Neural cell (in vitro differentiated cells): ENCODE measurements at regions not wholly inside any gene's neighbourhood (a gene's known extent, or its start where the extent isn't known, plus 50 kb on each side); places are given as distances from the start of the nearest gene placed in this dataset.

ENCODE experiments used
- H2AFZ ChIP-seq: fragments of 200-600, 300-800 bp; sonication (generic), shearing (Covaris generic); 2 replicates; pipeline ENCODE4 v1.6.0; 2014; ENCODE audit warnings: low read depth, mild to moderate bottlenecking, antibody characterized with exemption, low read length, moderate library complexity
- H3F3A ChIP-seq: fragments of 200-600 bp; shearing (Covaris generic); 2 replicates; pipeline ENCODE4 v1.6.1; 2016; ENCODE audit warnings: mild to moderate bottlenecking, moderate library complexity, mixed read lengths, antibody characterized with exemption, low read length; ENCODE audit not compliant: insufficient read depth, poor library complexity, severe bottlenecking
- H3K27ac ChIP-seq: fragments of 200-600, 300-800 bp; sonication (generic), shearing (Covaris generic); 2 replicates; pipeline ENCODE4 v1.5.1; 2014; ENCODE audit warnings: mild to moderate bottlenecking, low read length, moderate library complexity
- H3K27me3 ChIP-seq: fragments of 300-800, 200-600 bp; sonication (generic), shearing (Covaris generic); 2 replicates; pipeline ENCODE4 v1.6.0; 2014; ENCODE audit warnings: mild to moderate bottlenecking, low read depth, low read length, moderate library complexity; ENCODE audit not compliant: insufficient read depth
- H3K36me3 ChIP-seq: fragments of 300-800, 200-600 bp; sonication (generic), shearing (Covaris generic); 2 replicates; pipeline ENCODE4 v1.5.1; 2014; ENCODE audit warnings: mild to moderate bottlenecking, antibody characterized with exemption, low read length, moderate library complexity; ENCODE audit not compliant: insufficient read depth
- H3K4me2 ChIP-seq: fragments of 300-800, 200-600 bp; sonication (generic), shearing (Covaris generic); 2 replicates; pipeline ENCODE4 v1.6.0; 2014; ENCODE audit warnings: mild to moderate bottlenecking, low read length
- H3K4me3 ChIP-seq: fragments of 300-800, 200-600 bp; sonication (generic), shearing (Covaris generic); 2 replicates; pipeline ENCODE4 v1.5.1; 2014; ENCODE audit warnings: mild to moderate bottlenecking, low read length, moderate library complexity
- H3K79me2 ChIP-seq: fragments of 200-600 bp; shearing (Covaris generic); replicated peaks from 2 replicates; pipeline ENCODE4 v1.6.0; 2014; ENCODE audit warnings: mild to moderate bottlenecking, low read length, moderate library complexity; ENCODE audit not compliant: insufficient read depth
- H3K9ac ChIP-seq: fragments of 300-800, 200-600 bp; sonication (generic), shearing (Covaris generic); 2 replicates; pipeline ENCODE4 v1.6.1; 2016; ENCODE audit warnings: mild to moderate bottlenecking, low read length, mixed read lengths
- H3K9me2 ChIP-seq: fragments of 200-600 bp; shearing (Covaris generic); 2 replicates; pipeline ENCODE4 v1.6.1; 2016; ENCODE audit warnings: mild to moderate bottlenecking, low read length, mixed read lengths; ENCODE audit not compliant: insufficient read depth
- H3K9me3 ChIP-seq: fragments of 200-600, 300-800 bp; sonication (generic), shearing (Covaris generic); 2 replicates; pipeline ENCODE4 v1.6.1; 2016; ENCODE audit warnings: mild to moderate bottlenecking, mixed run types, low read length, moderate library complexity, mixed read lengths
- H4K20me1 ChIP-seq: fragments of 200-600 bp; shearing (Covaris generic); 2 replicates; pipeline ENCODE4 v1.6.1; 2016; ENCODE audit warnings: mild to moderate bottlenecking, mixed run types; ENCODE audit not compliant: insufficient read depth
- CTCF ChIP-seq: fragments of 450-650 bp; IDR thresholded peaks from 2 replicates; pipeline ENCODE4 v1.5.1; 2014; ENCODE audit warnings: antibody characterized with exemption, mild to moderate bottlenecking, moderate library complexity; ENCODE audit not compliant: poor library complexity, severe bottlenecking
- EP300 ChIP-seq: fragments of 450-650 bp; conservative IDR thresholded peaks from 2 replicates; pipeline ENCODE4 v1.6.1; 2014; ENCODE audit warnings: antibody characterized with exemption, mild to moderate bottlenecking, moderate library complexity; ENCODE audit not compliant: poor library complexity, severe bottlenecking
- EZH2 ChIP-seq: fragments of 200-600, 300-800 bp; shearing (Covaris generic), sonication (generic); IDR thresholded peaks from 2 replicates; pipeline ENCODE4 v1.6.1; 2014; ENCODE audit warnings: antibody characterized with exemption, low read length, borderline replicate concordance, mild to moderate bottlenecking; ENCODE audit not compliant: insufficient read depth, poor library complexity, severe bottlenecking
- MXI1 ChIP-seq: fragments of 450-650 bp; conservative IDR thresholded peaks from 2 replicates; pipeline ENCODE4 v1.6.1; 2014; ENCODE audit warnings: antibody characterized with exemption, mild to moderate bottlenecking; ENCODE audit not compliant: poor library complexity, severe bottlenecking
- POLR2AphosphoS5 ChIP-seq: IDR thresholded peaks from 2 replicates; pipeline ENCODE4 v1.6.1; 2012
- RAD21 ChIP-seq: fragments of 450-650 bp; conservative IDR thresholded peaks from 2 replicates; pipeline ENCODE4 v1.6.1; 2014; ENCODE audit warnings: antibody characterized with exemption, mild to moderate bottlenecking, moderate library complexity
- REST ChIP-seq: IDR thresholded peaks from 2 replicates; pipeline ENCODE4 v1.6.1; 2012; ENCODE audit warnings: borderline replicate concordance
- SMC3 ChIP-seq: fragments of 450-650 bp; conservative IDR thresholded peaks from 2 replicates; pipeline ENCODE4 v1.6.1; 2014; ENCODE audit warnings: antibody characterized with exemption, mild to moderate bottlenecking, moderate library complexity; ENCODE audit not compliant: poor library complexity
- TAF1 ChIP-seq: IDR thresholded peaks from 2 replicates; pipeline ENCODE4 v1.6.1; 2012; ENCODE audit warnings: low read depth

- no peak for TF ChIP-seq SMC3
- TF ChIP-seq EP300: no peak
- TF ChIP-seq EZH2: no peak
- TF ChIP-seq POLR2AphosphoS5: no peak
- no peak for TF ChIP-seq MXI1
- no peak for TF ChIP-seq CTCF
- TF ChIP-seq REST: no peak
- TF ChIP-seq TAF1: no peak
- no peak for TF ChIP-seq RAD21
- no peaks in the 10 kb centered on the region for H3K79me2 ChIP-seq
- no peaks in the 10 kb centered on the region for H3K9me3 ChIP-seq
- no peak overlapping the region for H3K4me2 ChIP-seq
- H3K27me3 ChIP-seq: no peaks in the 10 kb centered on the region
- H3K9ac ChIP-seq: no peak overlapping the region
- no peaks in the 10 kb centered on the region for H3K9me2 ChIP-seq
- H2AFZ ChIP-seq: no peak overlapping the region
- no peaks in the 10 kb centered on the region for H3K36me3 ChIP-seq
- no peaks in the 10 kb centered on the region for H3F3A ChIP-seq
- H3K4me3 ChIP-seq: no peak overlapping the region
- no peaks in the 10 kb centered on the region for H4K20me1 ChIP-seq
- H3K27ac ChIP-seq: no peak overlapping the region
These were observed 1168.0 kb downstream of the SUCLG1 start for GRCh38 chr2:83291083-83291482.

- Histone ChIP-seq H3K9me3 (no peaks in the 10 kb centered on the region), H2AFZ (no peak overlapping the region), H3K9me2 (no peaks in the 10 kb centered on the region), H3K4me2 (no peak overlapping the region), H3K27ac (no peak overlapping the region), H3F3A (no peaks in the 10 kb centered on the region), H3K79me2 (no peaks in the 10 kb centered on the region), H3K4me3 (no peak overlapping the region), H3K27me3 (no peaks in the 10 kb centered on the region), H3K9ac (no peak overlapping the region), H3K36me3 (no peaks in the 10 kb centered on the region), H4K20me1 (no peaks in the 10 kb centered on the region)
- no peak for TF ChIP-seq EZH2
- TF ChIP-seq EP300: no peak
- TF ChIP-seq REST: no peak
- no peak for TF ChIP-seq TAF1
- TF ChIP-seq MXI1: no peak
- no peak for TF ChIP-seq POLR2AphosphoS5
- no peak for TF ChIP-seq SMC3
- no peak for TF ChIP-seq CTCF
- no peak for TF ChIP-seq RAD21
These were observed 1176.2 kb downstream of the SUCLG1 start for GRCh38 chr2:83282841-83283240.
